ENCODE measurements at regions not wholly inside any gene's neighbourhood (a gene's known extent, or its start where the extent isn't known, plus 50 kb on each side); places are given as distances from the start of the nearest gene placed in this dataset.

- no TSS peak for BruUV-seq (replicated peaks)
- H3K27me3 Mint-ChIP-seq (ENCODE audit: insufficient read depth, unreplicated experiment) = no peaks in the 10 kb centered on the region
- Histone ChIP-seq H3K36me3 (ENCODE audit: control insufficient read depth, insufficient read depth, low read length) (no peaks in the 10 kb centered on the region), H3K27me3 (replicated peaks; ENCODE audit: control insufficient read depth, insufficient read depth, low read length) (no peaks in the 10 kb centered on the region), H3K4me1 (no peaks in the 10 kb centered on the region), H3K4me3 (ENCODE audit: low read depth, low read length) (no peak overlapping the region), H3K9me3 (no peaks in the 10 kb centered on the region)
- CTCF ChIA-PET = no interaction called here
- H3K9me3 Mint-ChIP-seq (ENCODE audit: unreplicated experiment) = peaks cover 9% of the 10 kb centered on the region
- H3K27ac Mint-ChIP-seq (ENCODE audit: unreplicated experiment) = no peak overlapping the region
- no peak for DNase-seq
- no peak overlapping the region for H3K4me3 Mint-ChIP-seq (ENCODE audit: unreplicated experiment)
- no peaks in the 10 kb centered on the region for H3K4me1 Mint-ChIP-seq (ENCODE audit: low read depth, unreplicated experiment)
- TF ChIP-seq CTCF (IDR thresholded peaks at IDR 0.05; ENCODE audit: insufficient read depth in 1 of 2, low read depth in 1 of 2, low read length in 1 of 2, severe bottlenecking in 1 of 2, unreplicated experiment in 1 of 2) = no peak
- intact Hi-C loops (cut with micrococcal nuclease; ENCODE audit: unreplicated experiment) = no loop called here
- POLR2A ChIA-PET = no interaction called here
- no peaks in the 10 kb centered on the region for H3K36me3 Mint-ChIP-seq (ENCODE audit: insufficient read depth, unreplicated experiment)
Measured at GRCh38 chr3:64985072-64985471, 297.3 kb upstream of the ADAMTS9 start.

- no peaks in the 10 kb centered on the region for H3K36me3 Mint-ChIP-seq (ENCODE audit: insufficient read depth, unreplicated experiment)
- H3K27ac Mint-ChIP-seq (ENCODE audit: unreplicated experiment) = no peak overlapping the region
- CTCF ChIA-PET = no interaction called here
- Histone ChIP-seq H3K27me3 (replicated peaks; ENCODE audit: control insufficient read depth, insufficient read depth, low read length) (no peaks in the 10 kb centered on the region), H3K4me1 (no peaks in the 10 kb centered on the region), H3K9me3 (no peaks in the 10 kb centered on the region), H3K36me3 (ENCODE audit: control insufficient read depth, insufficient read depth, low read length) (no peaks in the 10 kb centered on the region), H3K4me3 (ENCODE audit: low read depth, low read length) (no peak overlapping the region)
- TF ChIP-seq CTCF (IDR thresholded peaks at IDR 0.05; ENCODE audit: insufficient read depth in 1 of 2, low read depth in 1 of 2, low read length in 1 of 2, severe bottlenecking in 1 of 2, unreplicated experiment in 1 of 2) = no peak
- peaks cover 7% of the 10 kb centered on the region for H3K9me3 Mint-ChIP-seq (ENCODE audit: unreplicated experiment)
- DNase-seq = no peak
- no peak overlapping the region for H3K4me3 Mint-ChIP-seq (ENCODE audit: unreplicated experiment)
- H3K27me3 Mint-ChIP-seq (ENCODE audit: insufficient read depth, unreplicated experiment) = no peaks in the 10 kb centered on the region
- H3K4me1 Mint-ChIP-seq (ENCODE audit: low read depth, unreplicated experiment) = no peaks in the 10 kb centered on the region
- POLR2A ChIA-PET = no interaction called here
- BruUV-seq (replicated peaks) = no TSS peak
- intact Hi-C loops (cut with micrococcal nuclease; ENCODE audit: unreplicated experiment) = no loop called here
Measured at GRCh38 chr3:64983583-64984359, 296.0 kb upstream of the ADAMTS9 start.

GRCh38 chr3:64977308-64978100, 289.7 kb upstream of the ADAMTS9 start:
- Histone ChIP-seq H3K4me1 (0 out of 2 replicates have a peak, but pooled peaks cover 5% of the 10 kb centered on the region), H3K4me3 (ENCODE audit: low read depth, low read length) (no peak overlapping the region), H3K9me3 (no peaks in the 10 kb centered on the region), H3K36me3 (ENCODE audit: control insufficient read depth, insufficient read depth, low read length) (no peaks in the 10 kb centered on the region), H3K27me3 (replicated peaks; ENCODE audit: control insufficient read depth, insufficient read depth, low read length) (no peaks in the 10 kb centered on the region)
- POLR2A ChIA-PET = no interaction called here
- Mint-ChIP-seq H3K4me1 (ENCODE audit: low read depth, unreplicated experiment) (peaks cover 5% of the 10 kb centered on the region), H3K4me3 (ENCODE audit: unreplicated experiment) (no peak overlapping the region), H3K9me3 (ENCODE audit: unreplicated experiment) (no peaks in the 10 kb centered on the region), H3K36me3 (ENCODE audit: insufficient read depth, unreplicated experiment) (no peaks in the 10 kb centered on the region), H3K27me3 (ENCODE audit: insufficient read depth, unreplicated experiment) (no peaks in the 10 kb centered on the region), H3K27ac (ENCODE audit: unreplicated experiment) (no peak overlapping the region)
- peak in 1 of 2 experiments; percentile 38 for DNase-seq
- BruUV-seq (replicated peaks) = no TSS peak
- CTCF ChIA-PET = no interaction called here
- TF ChIP-seq CTCF (IDR thresholded peaks at IDR 0.05; ENCODE audit: insufficient read depth in 1 of 2, low read depth in 1 of 2, low read length in 1 of 2, severe bottlenecking in 1 of 2, unreplicated experiment in 1 of 2) = no peak
- intact Hi-C loops (cut with micrococcal nuclease; ENCODE audit: unreplicated experiment) = no loop called here

All from Caco-2 (cell line).